ENCODE measurements at regions not wholly inside any gene's neighbourhood (a gene's known extent, or its start where the extent isn't known, plus 50 kb on each side); places are given as distances from the start of the nearest gene placed in this dataset.

DNA sequence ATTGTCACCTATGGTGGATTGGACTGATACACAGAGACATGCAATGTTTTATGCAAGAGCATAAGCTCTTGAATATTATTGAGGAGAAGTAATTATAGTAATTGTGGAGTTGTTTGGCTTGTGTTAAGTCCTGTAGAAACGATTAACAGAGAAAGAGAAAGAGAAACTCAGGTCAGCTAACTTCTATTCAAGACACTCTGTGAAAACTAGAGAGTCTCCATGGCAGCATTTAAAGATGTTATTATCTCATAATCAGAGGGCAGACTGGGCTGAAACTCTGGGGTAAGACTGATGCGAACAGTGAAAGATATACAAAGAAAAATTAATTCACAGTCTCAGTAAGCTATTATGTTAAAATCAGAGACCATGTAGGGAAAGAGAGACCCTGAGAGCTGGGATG, 625.7 kb downstream of the FAT4 start:
- H4K20me1 ChIP-seq (ENCODE audit: control insufficient read depth, insufficient read depth, low read length, poor library complexity, severe bottlenecking): no peaks in the 10 kb centered on the region
- TF ChIP-seq EZH2 (IDR thresholded peaks at IDR 0.05; ENCODE audit: borderline replicate concordance, insufficient read depth, low read depth, low read length, poor library complexity, severe bottlenecking): no peak
- TF ChIP-seq, protein P1, sequence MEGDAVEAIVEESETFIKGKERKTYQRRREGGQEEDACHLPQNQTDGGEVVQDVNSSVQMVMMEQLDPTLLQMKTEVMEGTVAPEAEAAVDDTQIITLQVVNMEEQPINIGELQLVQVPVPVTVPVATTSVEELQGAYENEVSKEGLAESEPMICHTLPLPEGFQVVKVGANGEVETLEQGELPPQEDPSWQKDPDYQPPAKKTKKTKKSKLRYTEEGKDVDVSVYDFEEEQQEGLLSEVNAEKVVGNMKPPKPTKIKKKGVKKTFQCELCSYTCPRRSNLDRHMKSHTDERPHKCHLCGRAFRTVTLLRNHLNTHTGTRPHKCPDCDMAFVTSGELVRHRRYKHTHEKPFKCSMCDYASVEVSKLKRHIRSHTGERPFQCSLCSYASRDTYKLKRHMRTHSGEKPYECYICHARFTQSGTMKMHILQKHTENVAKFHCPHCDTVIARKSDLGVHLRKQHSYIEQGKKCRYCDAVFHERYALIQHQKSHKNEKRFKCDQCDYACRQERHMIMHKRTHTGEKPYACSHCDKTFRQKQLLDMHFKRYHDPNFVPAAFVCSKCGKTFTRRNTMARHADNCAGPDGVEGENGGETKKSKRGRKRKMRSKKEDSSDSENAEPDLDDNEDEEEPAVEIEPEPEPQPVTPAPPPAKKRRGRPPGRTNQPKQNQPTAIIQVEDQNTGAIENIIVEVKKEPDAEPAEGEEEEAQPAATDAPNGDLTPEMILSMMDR (IDR thresholded peaks at IDR 0.05): no peak
- ChIA-PET CTCF (no interaction called here), POLR2A (no interaction called here)
- Mint-ChIP-seq H3K4me3 (no peak overlapping the region), H3K4me1 (no peaks in the 10 kb centered on the region), H3K27ac (no peak overlapping the region), H3K9me3 (ENCODE audit: insufficient read depth) (peaks cover 2% of the 10 kb centered on the region), H3K27me3 (no peaks in the 10 kb centered on the region)
- no peaks in the 10 kb centered on the region for H3K79me2 ChIP-seq (ENCODE audit: control insufficient read depth, insufficient read depth, low read length)
- ATAC-seq (ENCODE audit: low read depth) (no peak), DNase-seq (no peak)
- no peaks in the 10 kb centered on the region for H3K36me3 ChIP-seq (replicated peaks in 1 of 2; ENCODE audit: control extremely low read depth in 1 of 2, control insufficient read depth in 1 of 2, extremely low read depth in 1 of 2, insufficient read depth in 2 of 2, low read length in 1 of 2)
- H3K27ac ChIP-seq (ENCODE audit: low read length in 2 of 2): no peak overlapping the region
- WGBS (ENCODE audit: insufficient coverage): no CpG with 5 or more reads among the region's 2 CpGs
- H2AFZ ChIP-seq (ENCODE audit: insufficient read depth, low read depth, low read length, poor library complexity, severe bottlenecking): no peak overlapping the region
- intact Hi-C loops (cut with micrococcal nuclease): no loop called here
- H3K4me2 ChIP-seq (replicated peaks; ENCODE audit: low read depth, low read length, poor library complexity, severe bottlenecking): no peak overlapping the region
- H3K4me3 ChIP-seq (ENCODE audit: control extremely low read depth in 1 of 5, extremely low read depth in 1 of 5, insufficient read depth in 1 of 5, low read depth in 2 of 5, low read length in 4 of 5): no peak overlapping the region
- no peaks in the 10 kb centered on the region for H3K4me1 ChIP-seq (ENCODE audit: control insufficient read depth in 2 of 2, insufficient read depth in 2 of 2, low read length in 2 of 2)
- peaks cover 0 to 3% (median 0%) of the 10 kb centered on the region in 3 donors for H3K9me3 ChIP-seq (ENCODE audit: control extremely low read depth in 1 of 3, control insufficient read depth in 2 of 3, insufficient read depth in 1 of 3, low read length in 2 of 3)
- H3K9ac ChIP-seq (ENCODE audit: low read length): no peak overlapping the region
- H3K27me3 ChIP-seq (replicated peaks in 1 of 4; ENCODE audit: control extremely low read depth in 1 of 4, control insufficient read depth in 3 of 4, insufficient read depth in 4 of 4, low read length in 3 of 4): no peaks in the 10 kb centered on the region

DNA sequence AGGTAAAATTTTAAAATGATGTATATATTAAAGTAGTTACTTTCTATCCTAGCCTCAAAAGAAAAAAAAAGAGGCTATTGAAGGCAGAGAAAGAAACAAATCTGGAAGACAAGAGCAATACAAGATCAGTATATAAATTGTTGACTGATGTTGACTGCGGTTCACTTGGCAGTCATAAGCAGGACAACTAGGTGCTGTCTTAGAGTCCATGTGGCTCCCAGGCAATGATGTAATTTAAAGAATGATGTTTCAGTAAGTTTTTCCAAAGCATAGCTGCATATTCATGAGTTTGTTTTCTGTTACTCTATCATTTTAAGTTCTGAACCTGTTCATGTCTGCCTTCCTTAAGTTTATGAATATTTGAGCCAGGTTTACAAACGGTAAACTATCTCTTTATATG, 630.2 kb downstream of the FAT4 start:
- H4K20me1 ChIP-seq (ENCODE audit: control insufficient read depth, insufficient read depth, low read length, poor library complexity, severe bottlenecking): no peaks in the 10 kb centered on the region
- no peak for TF ChIP-seq EZH2 (IDR thresholded peaks at IDR 0.05; ENCODE audit: borderline replicate concordance, insufficient read depth, low read depth, low read length, poor library complexity, severe bottlenecking)
- TF ChIP-seq, protein P1 (IDR thresholded peaks at IDR 0.05): no peak
- H3K36me3 ChIP-seq (replicated peaks in 1 of 2; ENCODE audit: control extremely low read depth in 1 of 2, control insufficient read depth in 1 of 2, extremely low read depth in 1 of 2, insufficient read depth in 2 of 2, low read length in 1 of 2): no peaks in the 10 kb centered on the region
- WGBS (ENCODE audit: insufficient coverage): 100% methylated on average over 1 of the region's 2 CpGs
- ATAC-seq (ENCODE audit: low read depth): no peak
- no peaks in the 10 kb centered on the region for H3K27me3 ChIP-seq (replicated peaks in 1 of 4; ENCODE audit: control extremely low read depth in 1 of 4, control insufficient read depth in 3 of 4, insufficient read depth in 4 of 4, low read length in 3 of 4)
- H3K27ac Mint-ChIP-seq: no peak overlapping the region
- no peak overlapping the region for H3K9ac ChIP-seq (ENCODE audit: low read length)
- H2AFZ ChIP-seq (ENCODE audit: insufficient read depth, low read depth, low read length, poor library complexity, severe bottlenecking): no peak overlapping the region
- no peak overlapping the region for H3K4me3 ChIP-seq (ENCODE audit: control extremely low read depth in 1 of 5, extremely low read depth in 1 of 5, insufficient read depth in 1 of 5, low read depth in 2 of 5, low read length in 4 of 5)
- no peak overlapping the region for H3K4me2 ChIP-seq (replicated peaks; ENCODE audit: low read depth, low read length, poor library complexity, severe bottlenecking)
- H3K4me3 Mint-ChIP-seq: no peak overlapping the region
- no peaks in the 10 kb centered on the region for H3K4me1 ChIP-seq (ENCODE audit: control insufficient read depth in 2 of 2, insufficient read depth in 2 of 2, low read length in 2 of 2)
- H3K9me3 ChIP-seq (ENCODE audit: control extremely low read depth in 1 of 3, control insufficient read depth in 2 of 3, insufficient read depth in 1 of 3, low read length in 2 of 3): peaks cover 0 to 2% (median 0%) of the 10 kb centered on the region in 3 donors
- POLR2A ChIA-PET: no interaction called here
- intact Hi-C loops (cut with micrococcal nuclease): no loop called here
- no peaks in the 10 kb centered on the region for H3K27me3 Mint-ChIP-seq
- H3K4me1 Mint-ChIP-seq: no peaks in the 10 kb centered on the region
- no peak for DNase-seq
- H3K27ac ChIP-seq (ENCODE audit: low read length in 2 of 2): no peak overlapping the region
- H3K9me3 Mint-ChIP-seq (ENCODE audit: insufficient read depth): peaks cover 2% of the 10 kb centered on the region
- H3K79me2 ChIP-seq (ENCODE audit: control insufficient read depth, insufficient read depth, low read length): no peaks in the 10 kb centered on the region
- CTCF ChIA-PET: no interaction called here

Measured in B cell (primary cell).